ENCODE measurements at regions not wholly inside any gene's neighbourhood (a gene's known extent, or its start where the extent isn't known, plus 50 kb on each side); places are given as distances from the start of the nearest gene placed in this dataset.
"Not testable (repeated sequence)": the region's sequence is repeated elsewhere in the genome, so short reads cannot be mapped to it uniquely, and the experiment has no call there.

DNA sequence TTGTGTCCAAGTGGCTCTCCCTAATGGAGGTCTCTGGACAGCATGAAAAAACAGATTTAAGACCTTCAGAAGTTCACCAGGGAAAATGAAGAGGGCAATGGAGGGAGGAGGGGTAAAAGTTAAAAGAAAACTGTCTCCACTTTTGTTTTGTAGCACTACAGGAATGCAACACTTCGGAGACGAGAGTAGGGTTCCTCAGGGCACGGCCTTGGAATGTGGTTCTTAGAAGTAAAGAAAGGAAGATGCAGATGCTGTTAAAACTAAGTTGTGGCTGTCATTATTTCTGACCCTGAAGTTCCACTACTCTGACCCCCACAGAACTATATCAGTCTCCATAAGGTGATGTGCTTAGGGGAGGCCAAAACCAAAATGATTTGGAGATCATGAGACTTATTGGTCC, 335.1 kb downstream of the XPNPEP1 start:
- no peak for ATAC-seq (ENCODE audit: low read depth)
- no peaks in the 10 kb centered on the region for H3K36me3 Mint-ChIP-seq (ENCODE audit: low read depth)
- intact Hi-C loops (cut with micrococcal nuclease) = no loop called here
- TF ChIP-seq, protein P1, sequence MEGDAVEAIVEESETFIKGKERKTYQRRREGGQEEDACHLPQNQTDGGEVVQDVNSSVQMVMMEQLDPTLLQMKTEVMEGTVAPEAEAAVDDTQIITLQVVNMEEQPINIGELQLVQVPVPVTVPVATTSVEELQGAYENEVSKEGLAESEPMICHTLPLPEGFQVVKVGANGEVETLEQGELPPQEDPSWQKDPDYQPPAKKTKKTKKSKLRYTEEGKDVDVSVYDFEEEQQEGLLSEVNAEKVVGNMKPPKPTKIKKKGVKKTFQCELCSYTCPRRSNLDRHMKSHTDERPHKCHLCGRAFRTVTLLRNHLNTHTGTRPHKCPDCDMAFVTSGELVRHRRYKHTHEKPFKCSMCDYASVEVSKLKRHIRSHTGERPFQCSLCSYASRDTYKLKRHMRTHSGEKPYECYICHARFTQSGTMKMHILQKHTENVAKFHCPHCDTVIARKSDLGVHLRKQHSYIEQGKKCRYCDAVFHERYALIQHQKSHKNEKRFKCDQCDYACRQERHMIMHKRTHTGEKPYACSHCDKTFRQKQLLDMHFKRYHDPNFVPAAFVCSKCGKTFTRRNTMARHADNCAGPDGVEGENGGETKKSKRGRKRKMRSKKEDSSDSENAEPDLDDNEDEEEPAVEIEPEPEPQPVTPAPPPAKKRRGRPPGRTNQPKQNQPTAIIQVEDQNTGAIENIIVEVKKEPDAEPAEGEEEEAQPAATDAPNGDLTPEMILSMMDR (IDR thresholded peaks at IDR 0.05) = no peak
- H3K27me3 Mint-ChIP-seq = no peaks in the 10 kb centered on the region
- no peak for DNase-seq
- no peak overlapping the region for H3K27ac Mint-ChIP-seq
- H3K4me3 Mint-ChIP-seq = no peak overlapping the region
- POLR2A ChIA-PET = no interaction called here
- CTCF ChIA-PET = no interaction called here
- no peaks in the 10 kb centered on the region for H3K9me3 Mint-ChIP-seq
- H3K4me1 Mint-ChIP-seq = no peaks in the 10 kb centered on the region

DNA sequence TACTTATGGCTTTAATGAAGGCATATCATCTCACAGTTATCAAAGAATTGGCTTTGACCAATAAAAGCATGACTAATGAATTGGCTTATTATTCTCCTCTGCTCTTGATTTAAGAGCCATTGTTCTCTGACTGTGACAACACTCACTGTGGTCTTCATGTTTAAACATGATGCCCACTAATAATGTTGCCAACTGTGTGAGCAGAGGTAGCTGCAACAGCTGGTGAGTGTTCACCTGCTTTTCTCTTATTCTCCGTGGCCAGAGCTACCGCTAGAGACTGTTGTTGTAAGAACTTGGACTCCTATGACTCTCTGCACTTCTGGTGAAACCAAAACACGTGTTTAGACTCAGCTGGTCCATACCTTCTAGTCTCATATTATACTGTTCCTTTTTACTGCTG, 335.9 kb downstream of the XPNPEP1 start:
- DNase-seq = no peak
- Mint-ChIP-seq H3K27ac (no peak overlapping the region), H3K4me1 (no peaks in the 10 kb centered on the region), H3K27me3 (no peaks in the 10 kb centered on the region), H3K9me3 (no peaks in the 10 kb centered on the region), H3K36me3 (ENCODE audit: low read depth) (no peaks in the 10 kb centered on the region), H3K4me3 (no peak overlapping the region)
- ChIA-PET CTCF (no interaction called here), POLR2A (no interaction called here)
- intact Hi-C loops (cut with micrococcal nuclease) = no loop called here
- ATAC-seq (ENCODE audit: low read depth) = no peak
- TF ChIP-seq, protein P1 (IDR thresholded peaks at IDR 0.05) = no peak

DNA sequence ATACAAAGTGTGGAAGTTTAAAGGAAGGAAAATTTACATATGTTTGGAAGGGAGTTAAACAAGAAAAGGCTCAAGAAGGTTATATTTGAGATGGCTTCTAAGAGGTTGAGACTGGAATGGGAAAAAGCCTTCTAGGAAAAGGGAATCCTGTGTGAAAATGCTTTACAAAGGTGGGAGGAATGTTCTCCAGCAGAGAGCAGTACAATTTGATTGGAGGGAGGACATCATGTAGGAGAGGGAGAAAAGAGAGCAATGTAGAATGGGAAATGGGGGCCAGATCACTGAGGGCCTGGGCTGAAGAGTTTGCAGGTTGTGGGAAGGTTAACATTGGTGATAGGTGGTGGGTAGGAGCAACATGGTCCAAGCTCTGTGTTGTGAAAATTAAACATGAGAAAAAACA, 366.9 kb downstream of the XPNPEP1 start:
- no peak for ATAC-seq (ENCODE audit: low read depth)
- no peaks in the 10 kb centered on the region for H3K4me1 Mint-ChIP-seq
- H3K27me3 Mint-ChIP-seq = no peaks in the 10 kb centered on the region
- TF ChIP-seq, protein P1 (IDR thresholded peaks at IDR 0.05) = no peak
- H3K27ac Mint-ChIP-seq = no peak overlapping the region
- no peaks in the 10 kb centered on the region for H3K36me3 Mint-ChIP-seq (ENCODE audit: low read depth)
- H3K9me3 Mint-ChIP-seq = peaks cover 5% of the 10 kb centered on the region
- DNase-seq = no peak
- ChIA-PET CTCF (no interaction called here), POLR2A (no interaction called here)
- intact Hi-C loops (cut with micrococcal nuclease) = no loop called here
- H3K4me3 Mint-ChIP-seq = no peak overlapping the region

DNA sequence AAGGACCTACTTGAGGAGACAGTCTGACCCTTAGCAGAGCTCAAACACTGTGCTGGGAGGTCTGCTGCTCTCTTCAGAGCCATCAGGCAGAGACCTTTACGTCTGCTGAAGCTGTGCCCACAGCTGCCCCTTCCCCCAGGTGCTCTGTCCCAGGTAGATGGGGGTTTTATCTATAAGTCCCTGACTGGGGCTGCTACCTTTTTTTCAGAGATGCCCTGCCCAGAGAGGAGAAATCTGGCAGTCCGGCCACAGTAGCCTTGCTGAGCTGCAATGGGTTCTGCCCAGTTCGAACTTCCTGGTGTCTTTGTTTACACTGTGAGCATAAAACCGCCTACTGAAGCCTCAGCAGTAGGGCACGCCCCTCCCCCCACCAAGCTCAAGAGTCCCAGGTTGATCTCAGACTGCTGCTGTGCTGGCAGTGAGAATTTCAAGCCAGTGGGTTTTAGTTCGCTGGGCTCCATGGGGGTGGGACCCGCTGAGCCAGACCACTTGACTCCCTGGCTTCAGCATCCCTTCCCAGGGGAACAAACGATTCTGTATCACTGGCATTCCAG, 381.2 kb downstream of the XPNPEP1 start:
- H3K9me3 Mint-ChIP-seq; CTCF ChIA-PET; H3K4me3 Mint-ChIP-seq; intact Hi-C loops (cut with micrococcal nuclease); H3K27ac Mint-ChIP-seq; DNase-seq; H3K36me3 Mint-ChIP-seq (ENCODE audit: low read depth); H3K4me1 Mint-ChIP-seq; ATAC-seq (ENCODE audit: low read depth); POLR2A ChIA-PET; H3K27me3 Mint-ChIP-seq: not testable (repeated sequence)

DNA sequence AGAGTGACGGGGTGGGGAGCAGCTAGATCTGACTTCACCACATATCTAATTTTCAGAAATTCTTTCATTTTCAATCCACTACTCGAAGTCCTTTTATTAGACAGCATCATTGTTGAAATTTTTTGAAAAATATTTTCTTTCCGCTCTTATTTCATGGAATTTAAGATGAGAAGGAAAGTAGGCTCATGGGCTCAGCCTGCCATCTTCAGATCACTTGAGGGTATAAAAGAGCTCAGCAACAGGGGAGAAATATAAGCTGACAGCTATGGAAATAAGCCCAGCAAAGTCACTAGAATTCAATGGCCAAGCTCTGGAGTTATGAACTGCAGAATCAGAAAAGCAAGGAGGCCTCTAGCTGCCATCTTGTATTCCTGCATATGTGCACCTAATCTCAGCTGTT, 389.1 kb downstream of the XPNPEP1 start:
- CTCF ChIA-PET = no interaction called here
- Mint-ChIP-seq H3K4me3 (no peak overlapping the region), H3K4me1 (no peaks in the 10 kb centered on the region), H3K36me3 (ENCODE audit: low read depth) (no peaks in the 10 kb centered on the region), H3K9me3 (peaks cover 2% of the 10 kb centered on the region), H3K27me3 (no peaks in the 10 kb centered on the region), H3K27ac (no peak overlapping the region)
- TF ChIP-seq, protein P1 (IDR thresholded peaks at IDR 0.05) = no peak
- intact Hi-C loops (cut with micrococcal nuclease) = no loop called here
- POLR2A ChIA-PET = no interaction called here
- no peak for DNase-seq
- no peak for ATAC-seq (ENCODE audit: low read depth)

DNA sequence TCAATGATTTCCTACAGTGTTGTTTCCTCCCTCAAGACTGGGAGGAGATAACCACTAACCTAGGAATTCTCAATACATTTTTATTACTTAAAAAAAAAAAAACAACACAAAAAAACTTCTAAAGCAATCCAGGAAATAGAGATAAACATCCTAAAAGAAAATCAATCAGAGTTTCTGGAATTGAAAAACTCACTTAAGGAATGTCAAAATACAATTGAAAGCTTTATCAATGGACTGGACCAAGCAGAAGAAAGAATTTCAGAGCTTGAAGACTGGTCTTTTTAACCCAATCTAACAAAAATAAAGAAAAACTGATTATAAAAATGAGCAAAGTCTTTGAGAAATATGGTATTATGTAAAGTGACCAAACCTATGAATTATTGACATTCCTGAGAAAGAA, 394.1 kb downstream of the XPNPEP1 start:
- H3K27ac Mint-ChIP-seq = no peak overlapping the region
- DNase-seq (no peak), ATAC-seq (ENCODE audit: low read depth) (no peak)
- no peak overlapping the region for H3K4me3 Mint-ChIP-seq
- ChIA-PET POLR2A (no interaction called here), CTCF (no interaction called here)
- H3K9me3 Mint-ChIP-seq = peaks cover 11% of the 10 kb centered on the region
- H3K27me3 Mint-ChIP-seq = no peaks in the 10 kb centered on the region
- TF ChIP-seq, protein P1 (IDR thresholded peaks at IDR 0.05) = no peak
- intact Hi-C loops (cut with micrococcal nuclease) = no loop called here
- no peaks in the 10 kb centered on the region for H3K4me1 Mint-ChIP-seq
- no peaks in the 10 kb centered on the region for H3K36me3 Mint-ChIP-seq (ENCODE audit: low read depth)
